Activated B cell treated with CpG ODN at 0.5 μM for 24 hours (primary cell): ENCODE measurements at regions not wholly inside any gene's neighbourhood (a gene's known extent, or its start where the extent isn't known, plus 50 kb on each side); places are given as distances from the start of the nearest gene placed in this dataset.

Source experiments
- ATAC-seq: fragments of 200-7000 bp; cut with Tn5 transposase; one replicate; pipeline ENCODE4 v1.10.0; 2021; ENCODE audit warnings: low read depth, mild to moderate bottlenecking, moderate library complexity
- CTCF ChIA-PET: fragments of 350-600 bp; sonication (Branson Sonifier 250); formaldehyde crosslinking; loops from one replicate; lab custom pipeline; 2021; ENCODE audit warnings: antibody characterized with exemption; lab: Charles Lee
- POLR2A ChIA-PET: fragments of 350-600 bp; sonication (Branson Sonifier 250); formaldehyde crosslinking; loops from one replicate; lab custom pipeline; 2021; ENCODE audit warnings: antibody characterized with exemption; lab: Charles Lee
- DNase-seq: peaks from one replicate; pipeline ENCODE4 v3.0.0; 2022
- H3K27ac Mint-ChIP-seq: one replicate; pipeline ENCODE4 v1.8.0; 2020; ENCODE audit warnings: mixed read lengths
- H3K27me3 Mint-ChIP-seq: one replicate; pipeline ENCODE4 v1.8.0; 2021; ENCODE audit warnings: mixed read lengths
- H3K36me3 Mint-ChIP-seq: one replicate; pipeline ENCODE4 v1.8.0; 2021; ENCODE audit warnings: low read depth, mixed read lengths
- H3K4me1 Mint-ChIP-seq: one replicate; pipeline ENCODE4 v1.8.0; 2021; ENCODE audit warnings: mixed read lengths
- H3K4me3 Mint-ChIP-seq: one replicate; pipeline ENCODE4 v1.8.0; 2020; ENCODE audit warnings: mild to moderate bottlenecking, mixed read lengths
- H3K9me3 Mint-ChIP-seq: one replicate; pipeline ENCODE4 v1.8.0; 2020; ENCODE audit warnings: mixed read lengths
- CTCF ChIP-seq: fragments of 200-600 bp; IDR thresholded peaks from one replicate; pipeline ENCODE4 v1.8.0; 2022; ENCODE audit warnings: antibody characterized with exemption, mild to moderate bottlenecking
- intact Hi-C: fragments of 100-400 bp; cut with micrococcal nuclease; formaldehyde crosslinking; loops from one replicate; pipeline ENCODE4 v1.15.1; 2024

- Mint-ChIP-seq H3K4me3 (no peak overlapping the region), H3K36me3 (no peaks in the 10 kb centered on the region), H3K9me3 (peaks cover 2% of the 10 kb centered on the region), H3K27ac (no peak overlapping the region), H3K27me3 (no peaks in the 10 kb centered on the region), H3K4me1 (peaks cover 7% of the 10 kb centered on the region)
- DNase-seq (no peak), ATAC-seq (no peak)
- ChIA-PET CTCF (no interaction called here), POLR2A (no interaction called here)
- no peak for TF ChIP-seq CTCF
- intact Hi-C loops, result no loop called here
Observed at GRCh38 chr2:153235516-153235915, 243.0 kb downstream of the RPRM start.

GRCh38 chr2:153232464-153232863 lies 246.1 kb downstream of the RPRM start:
- ChIA-PET CTCF (no interaction called here), POLR2A (no interaction called here)
- ATAC-seq (no peak), DNase-seq (no peak)
- H3K36me3 Mint-ChIP-seq, result no peaks in the 10 kb centered on the region
- no peak for TF ChIP-seq CTCF
- no peaks in the 10 kb centered on the region for H3K27me3 Mint-ChIP-seq
- no peak overlapping the region for H3K4me3 Mint-ChIP-seq
- no peak overlapping the region for H3K27ac Mint-ChIP-seq
- peaks cover 7% of the 10 kb centered on the region for H3K4me1 Mint-ChIP-seq
- intact Hi-C loops, result no loop called here
- H3K9me3 Mint-ChIP-seq, result peaks cover 2% of the 10 kb centered on the region

GRCh38 chr2:153230977-153231376 lies 247.6 kb downstream of the RPRM start:
- no peaks in the 10 kb centered on the region for H3K36me3 Mint-ChIP-seq
- ChIA-PET POLR2A (no interaction called here), CTCF (no interaction called here)
- no peaks in the 10 kb centered on the region for H3K27me3 Mint-ChIP-seq
- no peak overlapping the region for H3K4me3 Mint-ChIP-seq
- no peak for TF ChIP-seq CTCF
- H3K4me1 Mint-ChIP-seq, result peaks cover 7% of the 10 kb centered on the region
- peaks cover under 1% of the 10 kb centered on the region for H3K9me3 Mint-ChIP-seq
- ATAC-seq, result no peak
- no peak for DNase-seq
- H3K27ac Mint-ChIP-seq, result no peak overlapping the region
- intact Hi-C loops, result no loop called here

GRCh38 chr2:153228904-153229303 lies 249.7 kb downstream of the RPRM start:
- TF ChIP-seq CTCF, result no peak
- POLR2A ChIA-PET, result no interaction called here
- intact Hi-C loops, result no loop called here
- Mint-ChIP-seq H3K27ac (no peak overlapping the region), H3K4me1 (no peaks in the 10 kb centered on the region), H3K4me3 (no peak overlapping the region), H3K36me3 (no peaks in the 10 kb centered on the region), H3K9me3 (peaks cover 13% of the 10 kb centered on the region), H3K27me3 (no peaks in the 10 kb centered on the region)
- no peak for ATAC-seq
- DNase-seq, result no peak
- CTCF ChIA-PET, result no interaction called here

- H3K9me3 Mint-ChIP-seq, result peaks cover 13% of the 10 kb centered on the region
- H3K4me1 Mint-ChIP-seq, result no peaks in the 10 kb centered on the region
- H3K27ac Mint-ChIP-seq, result no peak overlapping the region
- ATAC-seq (no peak), DNase-seq (no peak)
- no peak for TF ChIP-seq CTCF
- no peaks in the 10 kb centered on the region for H3K27me3 Mint-ChIP-seq
- intact Hi-C loops, result no loop called here
- no peaks in the 10 kb centered on the region for H3K36me3 Mint-ChIP-seq
- ChIA-PET POLR2A (no interaction called here), CTCF (no interaction called here)
- no peak overlapping the region for H3K4me3 Mint-ChIP-seq
Observed at GRCh38 chr2:153227981-153228380, 250.6 kb downstream of the RPRM start.
